HCT116 (cell line): ENCODE measurements at regions not wholly inside any gene's neighbourhood (a gene's known extent, or its start where the extent isn't known, plus 50 kb on each side); places are given as distances from the start of the nearest gene placed in this dataset.

Experiments used
- ATAC-seq: fragments of 200-7000 bp; cut with Tn5 transposase; 2 replicates; pipeline ENCODE4 v1.9.1; 2020; ENCODE audit warnings: mild to moderate bottlenecking, moderate library complexity
- BruUV-seq: library from RNA; stranded (reverse); fragments of 400-500 nt; replicated peaks from 2 replicates; lab custom pipeline; 2021; lab: Mats Ljungman, UMichigan
- CTCF ChIA-PET: fragments of 300-600 bp; sonication (Branson Sonifier 250); formaldehyde crosslinking; loops from one replicate; lab custom pipeline; 2021; ENCODE audit warnings: antibody characterized with exemption; lab: Charles Lee
- POLR2A ChIA-PET: fragments of 300-600, 350-600 bp; sonication (Branson Sonifier 250); formaldehyde crosslinking; loops from one replicate; lab custom pipeline; 2021; ENCODE audit warnings: antibody characterized with exemption; lab: Charles Lee
- RAD21 ChIA-PET, 2 experiments: fragments of 300-600 bp; sonication (Branson Sonifier 250); formaldehyde crosslinking; loops; one replicate each; lab custom pipeline; 2023; ENCODE audit warnings: low total read pairs in 2 of 2; ENCODE audit not compliant: uncharacterized antibody in 2 of 2, unreplicated experiment in 2 of 2, low non-redundant PET in 1 of 2; lab: Charles Lee
- DNase-seq: peaks from one replicate; pipeline ENCODE4 v3.0.0-alpha.2; 2010; ENCODE audit warnings: low read depth, low spot score
- H2AFZ ChIP-seq: fragments of 200-600 bp; shearing (Covaris generic), sonication (generic); 2 replicates; pipeline ENCODE4 v1.6.1; 2017; ENCODE audit warnings: low read depth, mixed run types, mixed read lengths, antibody characterized with exemption, low read length; ENCODE audit not compliant: poor library complexity, severe bottlenecking
- H3K27ac ChIP-seq: 2 replicates; pipeline ENCODE4 v1.5.1; 2012; ENCODE audit warnings: low read depth, low read length
- H3K27me3 ChIP-seq: fragments of 200-600 bp; sonication (generic); 2 replicates; pipeline ENCODE4 v1.6.1; 2016; ENCODE audit warnings: mixed run types, low read length, mixed read lengths; ENCODE audit not compliant: insufficient read depth
- H3K36me3 ChIP-seq, 2 experiments: fragments of 200-500 bp in 1 of 2; fragments of 200-600 bp in 1 of 2; sonication (Bioruptor generic) in 1 of 2; sonication (generic) in 1 of 2; 2 replicates each; pipeline versions ENCODE4 v1.5.1 to v1.6.1; 2014 to 2016; ENCODE audit warnings: low read length in 2 of 2, inconsistent platforms in 1 of 2, mixed read lengths in 1 of 2, mixed run types in 1 of 2; ENCODE audit not compliant: insufficient read depth in 2 of 2, control insufficient read depth in 1 of 2
- H3K4me1 ChIP-seq, 2 experiments: fragments of 200-600 bp in 1 of 2; sonication (generic) in 1 of 2; 2 replicates each; pipeline versions ENCODE4 v1.5.1 to v1.6.1; 2012 to 2017; ENCODE audit warnings: low read length in 2 of 2, inconsistent platforms in 1 of 2, mild to moderate bottlenecking in 1 of 2, mixed read lengths in 1 of 2, mixed run types in 1 of 2, moderate library complexity in 1 of 2; ENCODE audit not compliant: insufficient read depth in 2 of 2, control insufficient read depth in 1 of 2
- H3K4me2 ChIP-seq: fragments of 200-600 bp; sonication (generic); 2 replicates; pipeline ENCODE4 v1.6.1; 2017; ENCODE audit warnings: mixed run types, low read length, mixed read lengths
- H3K4me3 ChIP-seq, 2 experiments: fragments of 200-600 bp in 1 of 2; sonication (generic) in 1 of 2; replicated peaks in 1 of 2; 2 replicates each; pipeline ENCODE4 v1.5.1; 2011 to 2016; ENCODE audit warnings: low read length in 2 of 2, control low read depth in 1 of 2, low read depth in 1 of 2, mild to moderate bottlenecking in 1 of 2, mixed read lengths in 1 of 2, mixed run types in 1 of 2
- H3K79me2 ChIP-seq: fragments of 200-600 bp; sonication (generic); 2 replicates; pipeline ENCODE4 v1.6.1; 2017; ENCODE audit warnings: mild to moderate bottlenecking, mixed run types, low read length, moderate library complexity, mixed read lengths; ENCODE audit not compliant: insufficient read depth
- H3K9ac ChIP-seq: fragments of 200-600 bp; sonication (generic); 2 replicates; pipeline ENCODE4 v1.6.1; 2016; ENCODE audit warnings: low read length, mixed read lengths
- H3K9me2 ChIP-seq: fragments of 200-600 bp; sonication (generic), shearing (Covaris generic); 2 replicates; pipeline ENCODE4 v1.6.1; 2017; ENCODE audit warnings: mixed run types, mild to moderate bottlenecking, moderate library complexity; ENCODE audit not compliant: insufficient read depth
- H3K9me3 ChIP-seq, 2 experiments: fragments of 200-500 bp in 1 of 2; fragments of 200-600 bp in 1 of 2; sonication (Bioruptor generic) in 1 of 2; sonication (generic) in 1 of 2; 2 replicates each; pipeline ENCODE4 v1.6.1; 2014 to 2017; ENCODE audit warnings: low read length in 2 of 2, mixed read lengths in 2 of 2, inconsistent platforms in 1 of 2, low read depth in 1 of 2, mild to moderate bottlenecking in 1 of 2, mixed run types in 1 of 2, moderate library complexity in 1 of 2; ENCODE audit not compliant: control insufficient read depth in 1 of 2, insufficient read depth in 1 of 2
- H4K20me1 ChIP-seq: fragments of 200-600 bp; sonication (generic), shearing (Covaris generic); 2 replicates; pipeline ENCODE4 v1.6.1; 2017; ENCODE audit warnings: mixed run types, mild to moderate bottlenecking, moderate library complexity; ENCODE audit not compliant: insufficient read depth
- ATF3 ChIP-seq: IDR thresholded peaks from 2 replicates; pipeline ENCODE4 v1.6.1; 2012
- CBX3 ChIP-seq: IDR thresholded peaks from 2 replicates; pipeline ENCODE4 v1.6.1; 2012; ENCODE audit warnings: low read depth
- CTCF ChIP-seq, 3 experiments: fragments of 200-600 bp in 1 of 3; sonication (generic) in 1 of 3; IDR thresholded peaks in 2 of 3; conservative IDR thresholded peaks in 1 of 3; 2 replicates each; pipeline ENCODE4 v1.5.1; 2012 to 2017; ENCODE audit warnings: low read depth in 2 of 3, low read length in 2 of 3, antibody characterized with exemption in 1 of 3, borderline replicate concordance in 1 of 3, control low read depth in 1 of 3, mild to moderate bottlenecking in 1 of 3, mixed read lengths in 1 of 3, mixed run types in 1 of 3, moderate library complexity in 1 of 3; ENCODE audit not compliant: insufficient read depth in 1 of 3
- EGR1 ChIP-seq: IDR thresholded peaks from 2 replicates; pipeline ENCODE4 v1.6.1; 2012; ENCODE audit warnings: low read depth
- EZH2 ChIP-seq: fragments of 200-600 bp; sonication (generic); IDR thresholded peaks from 2 replicates; pipeline ENCODE4 v1.6.1; 2017; ENCODE audit warnings: antibody characterized with exemption, mixed run types
- EZH2phosphoT487 ChIP-seq: fragments of 200-600 bp; IDR thresholded peaks from 2 replicates; pipeline ENCODE4 v1.6.1; 2018; ENCODE audit warnings: antibody characterized with exemption, borderline replicate concordance
- FOSL1 ChIP-seq: IDR thresholded peaks from 2 replicates; pipeline ENCODE4 v1.6.1; 2012; ENCODE audit warnings: low read depth
- JUND ChIP-seq: IDR thresholded peaks from 2 replicates; pipeline ENCODE4 v1.6.1; 2012
- MAX ChIP-seq: IDR thresholded peaks from 2 replicates; pipeline ENCODE4 v1.6.1; 2012
- POLR2A ChIP-seq: IDR thresholded peaks from 2 replicates; pipeline ENCODE4 v1.7.0; 2011; ENCODE audit warnings: borderline replicate concordance; ENCODE audit not compliant: insufficient read depth, insufficient read length; ENCODE audit errors: extremely low read depth
- POLR2AphosphoS5 ChIP-seq: IDR thresholded peaks from 2 replicates; pipeline ENCODE4 v1.6.1; 2011; ENCODE audit warnings: mild to moderate bottlenecking, low read depth, low read length, moderate library complexity
- RAD21 ChIP-seq: IDR thresholded peaks from 2 replicates; pipeline ENCODE4 v1.6.1; 2012; ENCODE audit warnings: low read depth, mild to moderate bottlenecking
- REST ChIP-seq: IDR thresholded peaks from 2 replicates; pipeline ENCODE4 v1.6.1; 2012; ENCODE audit warnings: low read depth
- SIN3A ChIP-seq: IDR thresholded peaks from 2 replicates; pipeline ENCODE4 v1.6.1; 2012; ENCODE audit warnings: low read depth
- SRF ChIP-seq: IDR thresholded peaks from 2 replicates; pipeline ENCODE4 v1.6.1; 2012; ENCODE audit warnings: low read depth
- YY1 ChIP-seq: IDR thresholded peaks from 2 replicates; pipeline ENCODE4 v1.6.1; 2011; ENCODE audit warnings: low read length, low read depth, moderate library complexity, mild to moderate bottlenecking; ENCODE audit not compliant: insufficient replicate concordance; ENCODE audit errors: extremely low read depth
- ZBTB33 ChIP-seq: IDR thresholded peaks from 2 replicates; pipeline ENCODE4 v1.6.1; 2011; ENCODE audit warnings: mild to moderate bottlenecking, low read length, moderate library complexity; ENCODE audit not compliant: insufficient replicate concordance; ENCODE audit errors: extremely low read depth
- ZFX ChIP-seq: fragments of 450-650 bp; IDR thresholded peaks from 2 replicates; pipeline ENCODE4 v1.6.1; 2017
- ZNF274 ChIP-seq: fragments of 200-500 bp; sonication (Bioruptor generic); IDR thresholded peaks from 2 replicates; pipeline ENCODE4 v1.6.1; 2014; ENCODE audit warnings: mild to moderate bottlenecking, low read depth, low read length, inconsistent platforms
- intact Hi-C: fragments of 100-400 bp; cut with micrococcal nuclease; formaldehyde crosslinking; loops from 2 replicates; pipeline ENCODE4 v1.10.0; 2022

- H3K27ac ChIP-seq: no peak overlapping the region
- H3K9ac ChIP-seq: no peak overlapping the region
- DNase-seq (no peak), ATAC-seq (no peak)
- no peaks in the 10 kb centered on the region for H3K9me3 ChIP-seq
- no peaks in the 10 kb centered on the region for H4K20me1 ChIP-seq
- intact Hi-C loops: no loop called here
- H3K36me3 ChIP-seq: no peaks in the 10 kb centered on the region
- H3K27me3 ChIP-seq: no peaks in the 10 kb centered on the region
- no peak overlapping the region for H3K4me2 ChIP-seq
- peaks cover 7 to 11% of the 10 kb centered on the region in 2 experiments; a peak in 3 of 4 replicates for H3K4me1 ChIP-seq
- RAD21 ChIA-PET: no interaction called here
- H3K9me2 ChIP-seq: no peaks in the 10 kb centered on the region
- CTCF ChIA-PET: no interaction called here
- peak overlapping the region; percentile 3 for H2AFZ ChIP-seq
- POLR2A ChIA-PET: no interaction called here
- no peaks in the 10 kb centered on the region for H3K79me2 ChIP-seq
- no peak overlapping the region for H3K4me3 ChIP-seq
- BruUV-seq: no TSS peak
- TF ChIP-seq POLR2AphosphoS5 (no peak), EZH2phosphoT487 (no peak), FOSL1 (no peak), MAX (no peak), EGR1 (no peak), ZBTB33 (no peak), RAD21 (no peak), JUND (no peak), EZH2 (no peak), ATF3 (no peak), ZFX (no peak), ZNF274 (no peak), POLR2A (no peak), REST (no peak), YY1 (no peak), CTCF (IDR thresholded peaks at IDR 0.05 in 2 of 3, conservative IDR thresholded peaks at IDR 0.05 in 1 of 3; ENCODE audit: borderline replicate concordance in 1 of 3, insufficient read depth in 1 of 3, low read depth in 2 of 3, low read length in 2 of 3) (no peak), SRF (no peak), SIN3A (no peak), CBX3 (no peak)
Observed at GRCh38 chr3:177441813-177442646, 244.7 kb upstream of the TBL1XR1 start.
